NK-92 treated with Interleukin-12 subunit alpha and Interleukin-12 subunit beta, amount 100 ng/mL, for 24 hours (cell line): ENCODE measurements at regions not wholly inside any gene's neighbourhood (a gene's known extent, or its start where the extent isn't known, plus 50 kb on each side); places are given as distances from the start of the nearest gene placed in this dataset.

Experiments
- DNase-seq: peaks from one replicate; lab custom pipeline; 2025; lab: John Stamatoyannopoulos, UW

DNA sequence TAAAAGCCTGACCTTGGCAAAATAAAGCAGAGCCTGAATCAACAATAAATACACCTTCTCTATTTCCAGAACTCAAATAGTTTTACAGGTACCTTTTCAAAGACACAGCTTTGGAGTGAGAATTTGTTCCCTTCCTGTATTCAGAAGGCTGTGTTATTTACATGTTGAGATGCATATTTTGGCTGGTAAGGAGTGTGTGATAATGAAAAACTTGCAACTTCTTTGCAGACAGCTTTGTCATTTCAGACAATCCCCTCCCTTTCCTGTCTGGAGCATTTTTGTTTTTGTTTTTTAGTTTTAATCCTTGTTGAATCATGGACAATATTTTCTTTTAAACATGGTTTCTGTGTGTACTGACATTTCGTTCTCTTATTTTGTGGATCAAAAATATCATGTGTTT lies 493.8 kb downstream of the FAT4 start:
- DNase-seq, result no peak

GRCh38 chr4:125811892-125812291 lies 497.1 kb downstream of the FAT4 start:
- no peak for DNase-seq

DNA sequence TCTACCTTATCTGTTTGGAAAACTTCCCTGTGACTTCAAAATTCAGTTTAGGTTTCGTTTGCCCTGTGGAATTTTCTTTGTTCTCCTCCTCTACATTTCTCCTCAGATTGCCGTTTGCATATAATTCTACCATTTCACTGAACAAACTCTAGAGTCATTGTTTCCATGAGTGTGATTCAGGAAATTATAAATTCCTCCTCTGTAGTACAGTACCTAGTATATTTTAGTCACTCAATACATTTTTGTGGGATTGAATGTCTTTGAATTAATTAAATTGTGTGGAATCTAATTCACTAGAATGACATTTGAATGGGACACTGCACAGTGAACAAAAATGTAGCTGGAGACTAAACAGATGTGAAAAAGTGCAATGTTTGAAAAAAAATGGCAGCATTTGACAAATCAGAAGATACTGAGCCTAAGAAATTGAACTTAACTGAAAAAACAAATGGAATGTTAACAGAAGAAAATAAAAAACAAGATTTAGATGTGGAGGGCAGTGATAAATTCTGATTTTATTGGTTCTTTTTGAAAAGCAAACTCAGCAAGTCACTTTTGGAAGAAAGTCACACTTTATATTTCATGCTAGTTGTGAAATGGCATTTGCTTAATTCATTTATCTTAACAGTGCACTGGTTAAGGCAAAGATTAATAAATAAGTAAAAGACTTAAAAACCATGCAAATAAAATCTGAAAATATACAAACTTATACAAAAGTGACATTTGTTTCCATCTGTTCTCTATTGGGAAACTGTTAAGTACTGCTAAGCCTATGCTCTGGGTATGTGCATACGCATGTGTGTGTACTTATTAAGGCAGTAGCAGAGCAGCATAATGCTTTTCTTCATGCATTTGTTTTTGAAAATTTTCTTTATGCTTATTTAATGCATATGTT lies 512.3 kb downstream of the FAT4 start:
- DNase-seq, result no peak

- DNase-seq, result no peak
Observed at GRCh38 chr4:125827696-125828052, 512.9 kb downstream of the FAT4 start.

GRCh38 chr4:125828346-125828745 lies 513.6 kb downstream of the FAT4 start:
- DNase-seq, result no peak

DNA sequence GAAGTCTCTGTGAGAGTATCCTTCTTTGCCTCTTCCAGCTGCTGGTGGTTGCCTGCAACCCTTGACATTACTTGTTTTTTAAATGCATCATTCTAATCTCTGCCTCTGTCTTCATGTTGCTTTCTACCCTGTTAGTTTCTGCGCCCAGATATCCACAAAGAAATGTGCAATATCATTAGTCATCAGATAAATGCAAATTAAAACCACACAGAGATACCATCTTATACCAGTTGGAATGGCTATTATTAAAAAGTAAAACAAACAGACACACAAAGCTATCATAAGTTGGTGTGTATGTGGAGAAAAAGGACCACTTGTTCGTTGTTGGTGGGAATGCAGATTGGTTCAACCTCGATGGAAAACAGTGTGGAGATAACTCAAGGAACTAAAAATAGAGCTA lies 517.4 kb downstream of the FAT4 start:
- DNase-seq, result no peak

DNA sequence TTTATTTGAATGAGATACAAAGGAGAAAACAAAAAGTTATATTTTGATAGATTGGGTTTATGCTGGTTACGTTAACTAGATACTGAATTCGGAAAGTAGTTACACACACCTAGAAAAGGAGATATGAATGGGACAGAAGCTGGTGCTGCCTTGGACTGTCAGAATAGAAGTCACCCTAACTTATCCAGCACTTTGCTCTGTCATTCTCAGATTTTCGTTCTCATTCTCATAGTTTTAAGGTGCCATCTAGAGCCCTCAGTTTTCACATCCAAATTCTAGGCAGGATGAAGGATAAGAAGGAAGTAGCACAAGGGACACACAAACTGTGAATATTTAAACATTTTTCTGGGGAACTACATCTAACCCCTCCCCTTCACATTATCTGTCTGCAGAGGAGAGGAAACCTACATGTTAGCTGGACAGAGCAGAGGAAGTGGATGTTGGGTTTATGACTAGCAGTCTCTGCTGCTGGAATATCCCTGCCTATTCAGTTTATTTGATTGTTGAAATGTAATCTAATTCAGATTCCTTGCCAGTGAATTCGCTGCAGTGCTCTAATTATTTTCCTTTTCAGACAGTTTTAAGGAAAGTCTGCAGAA lies 521.9 kb downstream of the FAT4 start:
- no peak for DNase-seq

DNA sequence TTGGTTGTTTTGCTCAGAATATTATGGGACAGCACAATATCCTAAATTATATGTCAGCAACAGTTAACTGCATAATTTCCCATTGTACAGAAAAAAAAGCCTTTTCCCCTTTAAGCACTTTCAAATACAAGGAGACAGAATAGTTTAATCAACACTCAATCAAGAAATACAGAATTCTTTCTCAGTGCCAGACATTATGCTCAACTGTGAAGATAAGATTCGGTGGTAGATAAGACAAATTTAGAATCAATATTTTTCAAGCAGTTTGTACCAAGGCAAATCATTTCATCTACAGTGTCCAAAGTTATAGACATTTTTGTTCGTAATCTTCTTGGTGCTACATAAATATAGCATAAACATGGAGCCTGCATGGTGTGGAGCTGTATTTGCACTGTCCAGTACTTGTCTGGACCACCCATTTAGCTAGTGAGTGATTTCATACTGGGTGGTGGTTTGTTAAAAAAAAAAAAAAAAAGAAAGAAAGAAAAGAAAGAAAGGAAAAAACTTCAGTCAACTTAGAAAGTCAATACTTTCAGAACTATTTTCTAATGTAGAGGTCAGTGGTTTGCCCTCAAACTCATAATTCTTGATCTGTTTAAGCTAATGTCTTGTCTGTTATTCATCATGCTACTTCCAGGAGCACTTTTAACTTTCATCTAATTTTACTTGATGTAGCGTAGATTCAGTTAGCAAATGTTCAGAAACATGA lies 522.9 kb downstream of the FAT4 start:
- DNase-seq, result no peak

DNA sequence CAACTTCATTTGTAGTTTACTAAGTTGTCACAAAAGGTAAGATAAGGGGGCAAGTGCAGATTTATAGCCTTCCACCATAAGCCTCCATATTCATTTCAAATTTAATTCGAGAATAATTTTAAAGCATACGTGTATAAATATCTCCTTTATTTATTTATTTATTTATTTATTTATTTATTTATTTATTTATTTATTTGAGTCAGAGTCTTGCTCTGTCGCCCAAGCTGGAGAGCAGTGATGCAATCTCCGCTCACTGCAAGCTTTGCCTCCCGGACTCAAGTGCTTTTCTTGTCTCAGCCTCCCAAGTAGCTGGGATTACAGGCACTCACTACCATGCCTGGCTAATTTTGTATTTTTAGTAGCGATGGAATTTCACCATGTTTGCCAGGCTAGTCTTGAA lies 523.4 kb downstream of the FAT4 start:
- no peak for DNase-seq

GRCh38 chr4:125838924-125839323 lies 524.2 kb downstream of the FAT4 start:
- DNase-seq, result no peak

DNA sequence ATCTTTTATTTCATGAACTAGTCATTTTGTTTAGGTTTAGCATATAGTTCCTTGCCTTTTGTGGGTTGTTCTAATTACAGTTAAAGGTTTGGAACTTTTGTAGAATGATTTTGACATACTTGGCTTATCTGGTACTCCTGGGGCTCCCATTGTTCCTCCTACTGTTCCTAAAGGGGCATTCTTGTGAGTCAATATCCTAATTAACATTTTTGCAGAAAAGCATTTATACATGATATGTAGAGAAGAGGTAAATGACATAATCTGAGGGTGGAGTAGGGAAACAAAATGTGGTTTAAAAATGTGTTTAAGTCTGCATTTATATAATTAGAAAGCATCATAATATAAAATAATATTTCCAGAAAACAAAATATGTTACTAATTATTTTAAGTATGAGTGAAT lies 529.2 kb downstream of the FAT4 start:
- no peak for DNase-seq

- no peak for DNase-seq
Observed at GRCh38 chr4:125847518-125847917, 532.8 kb downstream of the FAT4 start.

DNA sequence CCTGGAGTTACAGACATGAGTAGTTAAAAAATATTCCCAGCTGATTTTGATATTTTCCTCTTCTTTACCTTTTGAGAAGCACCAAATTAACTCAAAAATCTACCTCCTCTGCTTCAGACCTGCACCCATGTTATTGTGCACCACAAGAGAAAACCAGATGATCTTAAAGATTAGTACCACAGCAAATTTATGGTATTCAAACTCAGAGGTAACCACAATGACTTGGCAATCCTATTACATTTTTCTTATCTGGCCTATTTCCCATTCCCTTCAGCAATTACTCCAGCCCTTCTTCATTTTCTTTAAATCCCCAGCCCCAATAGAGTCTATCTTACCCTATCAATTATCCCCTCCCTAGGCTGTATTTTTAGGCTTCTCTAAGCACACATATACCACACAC lies 535.1 kb downstream of the FAT4 start:
- DNase-seq, result no peak

DNA sequence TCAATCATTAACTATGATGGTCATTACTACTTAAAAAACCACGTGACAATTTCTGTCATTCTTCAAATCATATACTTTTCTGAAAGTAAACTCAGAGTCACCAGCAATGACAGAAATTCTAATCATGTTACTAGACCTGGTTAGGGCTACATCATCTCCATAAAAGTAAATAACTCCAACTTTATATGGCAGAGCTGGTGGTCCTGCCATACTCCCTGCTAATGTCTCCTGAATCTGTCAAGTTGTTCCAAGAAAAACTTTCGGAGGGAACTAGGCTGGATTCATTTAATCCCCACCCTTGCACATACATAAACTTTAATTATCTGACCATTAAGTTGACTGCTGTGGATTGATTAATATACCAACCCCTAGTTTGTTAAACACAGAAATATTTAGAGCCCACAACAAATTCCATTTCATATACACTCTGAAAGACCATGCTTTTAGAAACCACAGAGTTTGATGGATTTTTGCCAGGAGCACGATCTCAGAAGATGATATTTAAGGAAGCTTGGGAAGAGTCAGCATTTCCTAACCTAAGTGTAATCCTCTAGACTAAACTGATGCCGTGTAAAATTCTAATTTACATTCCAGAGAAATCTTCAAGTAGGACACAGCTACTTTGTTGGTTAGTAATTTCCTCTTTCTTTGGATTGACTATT lies 577.0 kb downstream of the FAT4 start:
- DNase-seq, result no peak

GRCh38 chr4:125904802-125905201 lies 590.0 kb downstream of the FAT4 start:
- DNase-seq, result no peak

DNA sequence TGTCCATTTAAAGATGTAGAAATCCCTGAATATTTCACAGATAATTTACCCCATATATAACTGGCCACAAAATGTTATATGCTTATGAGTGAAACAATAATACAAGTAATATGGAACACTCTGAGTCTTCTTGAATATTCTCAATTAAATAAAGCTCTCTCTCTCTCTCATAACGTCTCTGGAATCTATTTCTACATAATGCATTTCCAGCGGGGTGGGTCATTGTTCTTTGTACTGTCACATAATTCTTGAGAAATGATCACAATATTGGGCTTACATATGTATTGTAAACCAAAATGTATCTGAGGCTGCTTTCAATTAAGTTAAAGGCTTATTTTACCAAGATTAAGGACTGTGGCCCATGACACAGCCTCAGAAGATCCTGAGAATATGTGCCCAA lies 596.3 kb downstream of the FAT4 start:
- DNase-seq, result no peak

- DNase-seq, result no peak
Observed at GRCh38 chr4:125911481-125911880, 596.7 kb downstream of the FAT4 start.

DNA sequence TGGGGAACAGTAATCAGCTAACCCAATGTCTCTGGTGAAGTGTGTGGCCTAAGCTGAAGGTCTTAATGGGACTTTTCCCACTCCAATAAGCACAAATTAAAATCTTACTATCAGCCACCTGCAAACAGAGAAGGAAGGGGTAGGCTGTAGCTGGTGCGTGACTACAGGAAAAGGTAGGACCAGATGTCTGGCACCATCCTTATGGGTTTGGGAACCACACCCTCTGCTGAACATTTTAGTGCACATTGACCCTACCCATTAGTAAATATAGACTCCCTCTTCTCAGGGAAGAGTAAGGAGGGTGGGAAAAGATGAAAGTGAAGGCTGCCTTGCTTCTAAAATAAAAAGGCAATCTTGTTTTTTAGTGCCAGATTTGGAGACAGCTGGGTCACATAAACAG lies 602.8 kb downstream of the FAT4 start:
- DNase-seq, result no peak

- DNase-seq, result no peak
Observed at GRCh38 chr4:125928652-125929051, 613.9 kb downstream of the FAT4 start.

DNA sequence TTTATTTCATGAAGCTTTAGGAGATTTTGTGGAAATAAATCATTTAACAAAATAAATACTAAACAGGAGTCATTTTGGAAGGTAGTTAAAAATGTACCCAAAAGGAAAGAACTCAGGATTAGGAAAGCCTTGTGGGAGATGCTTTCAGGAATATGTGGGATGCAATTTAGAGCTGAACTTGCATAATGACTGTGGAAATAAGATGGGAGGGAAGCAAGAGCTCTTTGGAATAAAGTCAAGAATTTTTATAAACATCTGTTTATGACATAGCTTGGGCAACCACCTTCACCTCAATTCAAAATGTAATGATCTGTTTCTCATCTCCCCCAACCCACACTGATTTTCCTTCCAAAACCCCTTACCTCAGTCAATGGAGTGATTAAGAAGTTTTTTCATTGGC lies 623.8 kb downstream of the FAT4 start:
- no peak for DNase-seq

DNA sequence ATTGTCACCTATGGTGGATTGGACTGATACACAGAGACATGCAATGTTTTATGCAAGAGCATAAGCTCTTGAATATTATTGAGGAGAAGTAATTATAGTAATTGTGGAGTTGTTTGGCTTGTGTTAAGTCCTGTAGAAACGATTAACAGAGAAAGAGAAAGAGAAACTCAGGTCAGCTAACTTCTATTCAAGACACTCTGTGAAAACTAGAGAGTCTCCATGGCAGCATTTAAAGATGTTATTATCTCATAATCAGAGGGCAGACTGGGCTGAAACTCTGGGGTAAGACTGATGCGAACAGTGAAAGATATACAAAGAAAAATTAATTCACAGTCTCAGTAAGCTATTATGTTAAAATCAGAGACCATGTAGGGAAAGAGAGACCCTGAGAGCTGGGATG lies 625.7 kb downstream of the FAT4 start:
- DNase-seq, result no peak

DNA sequence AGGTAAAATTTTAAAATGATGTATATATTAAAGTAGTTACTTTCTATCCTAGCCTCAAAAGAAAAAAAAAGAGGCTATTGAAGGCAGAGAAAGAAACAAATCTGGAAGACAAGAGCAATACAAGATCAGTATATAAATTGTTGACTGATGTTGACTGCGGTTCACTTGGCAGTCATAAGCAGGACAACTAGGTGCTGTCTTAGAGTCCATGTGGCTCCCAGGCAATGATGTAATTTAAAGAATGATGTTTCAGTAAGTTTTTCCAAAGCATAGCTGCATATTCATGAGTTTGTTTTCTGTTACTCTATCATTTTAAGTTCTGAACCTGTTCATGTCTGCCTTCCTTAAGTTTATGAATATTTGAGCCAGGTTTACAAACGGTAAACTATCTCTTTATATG lies 630.2 kb downstream of the FAT4 start:
- DNase-seq, result no peak

DNA sequence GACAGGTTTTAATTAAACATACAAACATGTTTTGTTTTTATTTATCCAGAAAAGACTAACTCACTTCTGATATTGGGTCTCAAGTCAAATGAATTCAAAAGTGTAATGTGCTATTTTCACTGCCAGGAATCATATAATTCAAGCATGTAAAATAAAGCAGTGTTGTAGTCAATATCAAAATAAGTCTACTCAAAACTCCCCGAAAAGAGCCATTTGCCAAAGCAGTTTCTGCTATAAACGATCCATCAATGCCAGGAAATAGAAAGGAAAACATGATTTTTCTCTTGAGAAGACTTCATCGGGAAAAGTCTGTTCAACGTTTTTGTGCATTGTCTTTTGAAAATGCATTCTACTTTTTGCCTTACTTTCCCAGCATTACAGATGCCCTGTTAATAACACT lies 633.3 kb downstream of the FAT4 start:
- DNase-seq, result no peak
